ENCODE measurements at regions not wholly inside any gene's neighbourhood (a gene's known extent, or its start where the extent isn't known, plus 50 kb on each side); places are given as distances from the start of the nearest gene placed in this dataset.

DNA sequence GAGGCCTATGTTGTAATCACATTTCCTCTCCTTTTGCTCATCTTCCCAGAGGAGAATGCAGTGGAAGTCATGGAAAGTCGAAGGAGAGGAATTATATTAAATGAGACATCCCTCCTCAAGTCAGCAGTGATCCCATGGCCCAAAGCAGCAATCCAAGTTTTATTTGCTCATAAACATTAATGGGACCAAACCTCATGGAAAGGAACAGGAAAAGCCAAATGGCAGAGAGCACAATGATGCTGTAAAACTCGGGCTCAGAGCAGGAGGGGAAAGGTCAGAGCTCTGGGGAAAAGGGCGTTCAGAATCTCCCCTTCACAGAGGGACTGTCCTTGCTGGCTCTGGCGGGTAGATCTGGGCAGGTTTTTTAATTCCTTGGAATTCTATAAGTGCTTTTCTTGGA, 175.8 kb downstream of the C5orf15 start:
- H2AFZ ChIP-seq (ENCODE audit: low read depth, low read length) = no peak overlapping the region
- no peak for DNase-seq
- H3K4me1 ChIP-seq (ENCODE audit: control insufficient read depth, insufficient read depth, low read depth, low read length) = no peaks in the 10 kb centered on the region
- no peak overlapping the region for H3K4me2 ChIP-seq (ENCODE audit: low read length, poor library complexity, severe bottlenecking)
- H3K18ac ChIP-seq (ENCODE audit: low read depth in 1 of 2, low read length in 2 of 2) = no peak overlapping the region
- H3K79me1 ChIP-seq (replicated peaks; ENCODE audit: low read length, poor library complexity, severe bottlenecking) = no peaks in the 10 kb centered on the region
- H4K8ac ChIP-seq (ENCODE audit: low read length) = no peak overlapping the region
- no peak overlapping the region for H3K4me3 ChIP-seq (ENCODE audit: insufficient read depth in 1 of 2, low read depth in 1 of 2, low read length in 2 of 2)
- H3K23ac ChIP-seq (ENCODE audit: low read length in 2 of 2) = no peak overlapping the region
- H3K4ac ChIP-seq (ENCODE audit: low read depth in 1 of 2, low read length in 2 of 2) = no peak overlapping the region
- H3K9me3 ChIP-seq (ENCODE audit: control insufficient read depth, low read length) = no peaks in the 10 kb centered on the region
- H2BK5ac ChIP-seq (ENCODE audit: low read depth, low read length, poor library complexity, severe bottlenecking) = no peak overlapping the region
- no peak overlapping the region for H3K14ac ChIP-seq (ENCODE audit: low read length in 2 of 2)
- H3K27me3 ChIP-seq (ENCODE audit: control insufficient read depth in 1 of 2, insufficient read depth in 1 of 2, low read length in 2 of 2) = peaks cover 47 to 68% of the 10 kb centered on the region in 2 experiments
- no peak overlapping the region for H2BK15ac ChIP-seq (ENCODE audit: low read depth, poor library complexity, severe bottlenecking)
- no peak overlapping the region for H2BK12ac ChIP-seq (ENCODE audit: low read length in 2 of 2)
- H3K27ac ChIP-seq (ENCODE audit: low read length, poor library complexity, severe bottlenecking) = no peak overlapping the region
- H2AK5ac ChIP-seq (ENCODE audit: low read length, severe bottlenecking) = no peak overlapping the region
- H4K91ac ChIP-seq (ENCODE audit: low read length) = no peak overlapping the region
- no peak overlapping the region for H3K9ac ChIP-seq (ENCODE audit: low read length)
- 31% methylated on average over 2 of the region's 4 CpGs for WGBS
- H3K36me3 ChIP-seq (ENCODE audit: control insufficient read depth in 1 of 2, insufficient read depth in 2 of 2, low read depth in 1 of 2, low read length in 2 of 2) = no peaks in the 10 kb centered on the region
- H2BK120ac ChIP-seq (ENCODE audit: low read depth, low read length) = no peak overlapping the region

- Histone ChIP-seq H3K27me3 (ENCODE audit: control insufficient read depth in 1 of 2, insufficient read depth in 1 of 2, low read length in 2 of 2) (peaks cover 47 to 64% of the 10 kb centered on the region in 2 experiments), H3K9me3 (ENCODE audit: control insufficient read depth, low read length) (no peaks in the 10 kb centered on the region), H3K79me1 (replicated peaks; ENCODE audit: low read length, poor library complexity, severe bottlenecking) (no peaks in the 10 kb centered on the region), H4K8ac (ENCODE audit: low read length) (no peak overlapping the region), H2AK5ac (ENCODE audit: low read length, severe bottlenecking) (no peak overlapping the region), H2BK5ac (ENCODE audit: low read depth, low read length, poor library complexity, severe bottlenecking) (no peak overlapping the region), H3K36me3 (ENCODE audit: control insufficient read depth in 1 of 2, insufficient read depth in 2 of 2, low read depth in 1 of 2, low read length in 2 of 2) (no peaks in the 10 kb centered on the region), H3K4me3 (ENCODE audit: insufficient read depth in 1 of 2, low read depth in 1 of 2, low read length in 2 of 2) (no peak overlapping the region), H3K4ac (ENCODE audit: low read depth in 1 of 2, low read length in 2 of 2) (no peak overlapping the region), H2BK120ac (ENCODE audit: low read depth, low read length) (no peak overlapping the region), H3K4me1 (ENCODE audit: control insufficient read depth, insufficient read depth, low read depth, low read length) (no peaks in the 10 kb centered on the region), H2AFZ (ENCODE audit: low read depth, low read length) (no peak overlapping the region), H3K14ac (ENCODE audit: low read length in 2 of 2) (no peak overlapping the region), H3K4me2 (ENCODE audit: low read length, poor library complexity, severe bottlenecking) (no peak overlapping the region), H4K91ac (ENCODE audit: low read length) (no peak overlapping the region), H2BK15ac (ENCODE audit: low read depth, poor library complexity, severe bottlenecking) (no peak overlapping the region), H3K23ac (ENCODE audit: low read length in 2 of 2) (no peak overlapping the region), H3K9ac (ENCODE audit: low read length) (no peak overlapping the region), H3K27ac (ENCODE audit: low read length, poor library complexity, severe bottlenecking) (no peak overlapping the region), H2BK12ac (ENCODE audit: low read length in 2 of 2) (no peak overlapping the region), H3K18ac (ENCODE audit: low read depth in 1 of 2, low read length in 2 of 2) (no peak overlapping the region)
- DNase-seq = no peak
Measured at GRCh38 chr5:133792024-133792423, 176.4 kb downstream of the C5orf15 start.

DNA sequence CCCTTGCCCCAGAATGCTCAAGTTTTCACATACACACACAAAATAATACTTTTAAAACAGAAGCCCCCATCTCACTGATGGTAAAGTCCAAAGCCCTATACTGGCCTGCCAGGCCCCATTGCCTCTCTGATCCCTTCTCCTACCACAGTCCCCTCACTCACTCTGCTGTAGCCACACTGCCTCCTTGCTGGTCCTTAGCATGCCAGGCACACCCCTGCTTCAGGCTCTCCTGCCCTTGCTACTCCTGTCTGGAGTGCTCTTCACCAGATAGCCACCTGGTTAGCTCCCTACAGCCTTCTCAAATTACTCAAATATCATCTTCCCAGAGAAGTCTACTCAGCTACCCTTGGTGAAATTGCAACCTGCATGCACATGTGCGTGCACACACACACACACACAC, 177.5 kb downstream of the C5orf15 start:
- Histone ChIP-seq H2AFZ (ENCODE audit: low read depth, low read length) (no peak overlapping the region), H2BK15ac (ENCODE audit: low read depth, poor library complexity, severe bottlenecking) (no peak overlapping the region), H3K36me3 (ENCODE audit: control insufficient read depth in 1 of 2, insufficient read depth in 2 of 2, low read depth in 1 of 2, low read length in 2 of 2) (no peaks in the 10 kb centered on the region), H3K9ac (ENCODE audit: low read length) (no peak overlapping the region), H3K79me1 (replicated peaks; ENCODE audit: low read length, poor library complexity, severe bottlenecking) (no peaks in the 10 kb centered on the region), H3K4ac (ENCODE audit: low read depth in 1 of 2, low read length in 2 of 2) (no peak overlapping the region), H3K4me3 (ENCODE audit: insufficient read depth in 1 of 2, low read depth in 1 of 2, low read length in 2 of 2) (no peak overlapping the region), H3K18ac (ENCODE audit: low read depth in 1 of 2, low read length in 2 of 2) (no peak overlapping the region), H4K91ac (ENCODE audit: low read length) (no peak overlapping the region), H3K9me3 (ENCODE audit: control insufficient read depth, low read length) (no peaks in the 10 kb centered on the region), H3K27me3 (ENCODE audit: control insufficient read depth in 1 of 2, insufficient read depth in 1 of 2, low read length in 2 of 2) (peaks cover 47 to 61% of the 10 kb centered on the region in 2 experiments), H3K14ac (ENCODE audit: low read length in 2 of 2) (no peak overlapping the region), H3K4me1 (ENCODE audit: control insufficient read depth, insufficient read depth, low read depth, low read length) (no peaks in the 10 kb centered on the region), H3K4me2 (ENCODE audit: low read length, poor library complexity, severe bottlenecking) (no peak overlapping the region), H4K8ac (ENCODE audit: low read length) (no peak overlapping the region), H2BK120ac (ENCODE audit: low read depth, low read length) (no peak overlapping the region), H2AK5ac (ENCODE audit: low read length, severe bottlenecking) (no peak overlapping the region), H3K23ac (ENCODE audit: low read length in 2 of 2) (no peak overlapping the region), H2BK12ac (ENCODE audit: low read length in 2 of 2) (no peak overlapping the region), H2BK5ac (ENCODE audit: low read depth, low read length, poor library complexity, severe bottlenecking) (no peak overlapping the region), H3K27ac (ENCODE audit: low read length, poor library complexity, severe bottlenecking) (no peak overlapping the region)
- WGBS = 92% methylated on average over 1 of the region's 1 CpG
- no peak for DNase-seq

DNA sequence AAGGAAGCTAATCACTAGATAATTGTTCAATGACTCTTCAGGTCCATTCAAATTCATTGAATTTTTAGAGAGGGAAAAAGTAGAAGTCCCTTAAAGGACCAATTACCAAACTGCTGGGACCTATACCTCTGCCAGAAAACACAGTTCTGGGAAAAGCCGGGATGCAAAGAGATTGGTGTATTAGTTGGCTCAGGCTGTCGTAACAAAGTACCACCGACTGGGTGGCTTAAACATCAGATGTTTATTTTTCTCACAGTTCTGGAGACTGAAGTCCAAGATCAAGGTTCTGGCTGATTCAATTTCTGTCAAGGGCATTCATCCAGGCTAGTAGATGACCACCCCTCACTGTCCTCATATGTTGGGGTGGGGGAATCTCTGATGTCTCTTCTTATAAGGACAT, 177.1 kb upstream of the FSTL4 start:
- no peak overlapping the region for H3K4me2 ChIP-seq (ENCODE audit: low read length, poor library complexity, severe bottlenecking)
- DNase-seq = no peak

More for the DNA sequence above, 177.1 kb upstream of the FSTL4 start:
- Histone ChIP-seq H3K27ac (ENCODE audit: low read length, poor library complexity, severe bottlenecking) (no peak overlapping the region), H3K4me3 (ENCODE audit: insufficient read depth in 1 of 2, low read depth in 1 of 2, low read length in 2 of 2) (no peak overlapping the region), H4K91ac (ENCODE audit: low read length) (no peak overlapping the region), H3K4me1 (ENCODE audit: control insufficient read depth, insufficient read depth, low read depth, low read length) (no peaks in the 10 kb centered on the region), H2BK5ac (ENCODE audit: low read depth, low read length, poor library complexity, severe bottlenecking) (no peak overlapping the region), H3K18ac (ENCODE audit: low read depth in 1 of 2, low read length in 2 of 2) (no peak overlapping the region), H2AFZ (ENCODE audit: low read depth, low read length) (no peak overlapping the region), H3K14ac (ENCODE audit: low read length in 2 of 2) (no peak overlapping the region), H3K36me3 (ENCODE audit: control insufficient read depth in 1 of 2, insufficient read depth in 2 of 2, low read depth in 1 of 2, low read length in 2 of 2) (no peaks in the 10 kb centered on the region), H3K9me3 (ENCODE audit: control insufficient read depth, low read length) (no peaks in the 10 kb centered on the region), H2BK12ac (ENCODE audit: low read length in 2 of 2) (no peak overlapping the region), H3K4ac (ENCODE audit: low read depth in 1 of 2, low read length in 2 of 2) (no peak overlapping the region), H2AK5ac (ENCODE audit: low read length, severe bottlenecking) (no peak overlapping the region), H3K23ac (ENCODE audit: low read length in 2 of 2) (no peak overlapping the region), H3K79me1 (replicated peaks; ENCODE audit: low read length, poor library complexity, severe bottlenecking) (no peaks in the 10 kb centered on the region), H2BK15ac (ENCODE audit: low read depth, poor library complexity, severe bottlenecking) (no peak overlapping the region), H4K8ac (ENCODE audit: low read length) (no peak overlapping the region), H2BK120ac (ENCODE audit: low read depth, low read length) (no peak overlapping the region), H3K9ac (ENCODE audit: low read length) (no peak overlapping the region), H3K27me3 (ENCODE audit: control insufficient read depth in 1 of 2, insufficient read depth in 1 of 2, low read length in 2 of 2) (peaks cover 36 to 60% of the 10 kb centered on the region in 2 experiments)
- WGBS = 73% methylated on average over 3 of the region's 3 CpGs
